HG03571 (cell line): ENCODE measurements at regions not wholly inside any gene's neighbourhood (a gene's known extent, or its start where the extent isn't known, plus 50 kb on each side); places are given as distances from the start of the nearest gene placed in this dataset.
"Not testable (repeated sequence)": the region's sequence is repeated elsewhere in the genome, so short reads cannot be mapped to it uniquely, and the experiment has no call there.

Experiments
- ATAC-seq: cut with Tn5 transposase; IDR thresholded peaks from one replicate; pipeline ENCODE4 v1.9.1; 2021; ENCODE audit not compliant: unreplicated experiment

DNA sequence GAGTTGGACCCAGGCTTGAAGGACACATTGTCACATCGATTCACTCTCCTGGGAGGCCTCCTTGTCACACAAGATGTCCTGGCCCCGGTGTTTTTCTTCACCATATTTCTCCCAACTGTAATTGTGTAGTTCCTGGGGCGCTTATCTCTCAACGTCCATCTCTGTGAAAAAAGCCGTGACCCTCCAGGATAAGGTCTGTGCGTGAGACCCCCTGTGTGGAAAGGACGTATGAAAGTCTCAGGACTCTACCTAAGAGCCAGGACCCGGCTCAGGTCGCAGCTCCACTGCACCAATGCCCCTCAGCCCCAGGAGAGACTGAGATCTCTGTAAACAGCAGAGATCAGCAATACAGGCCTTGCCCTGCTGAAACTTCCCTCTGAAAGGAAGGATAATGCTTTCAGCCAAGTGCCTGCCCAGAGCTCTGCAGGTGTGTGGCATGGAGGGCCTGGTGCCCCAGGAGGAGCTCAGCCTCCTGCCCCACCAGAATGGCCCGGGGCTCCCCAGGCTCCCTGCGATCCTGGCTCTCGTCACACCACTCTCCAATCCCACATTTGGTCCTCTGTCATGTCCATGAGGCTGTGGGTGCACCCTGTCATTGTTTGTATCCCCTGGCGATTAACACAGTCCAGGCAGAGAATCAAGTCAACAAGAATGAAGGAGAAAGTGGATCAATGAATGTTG, 119.2 kb upstream of the TMEM45B start:
- ATAC-seq, result no peak

- no peak for ATAC-seq
Measured at GRCh38 chr11:129698212-129698611, 117.4 kb upstream of the TMEM45B start.

GRCh38 chr11:129699711-129700304, 115.8 kb upstream of the TMEM45B start:
- ATAC-seq, result no peak

- ATAC-seq, result no peak
Measured at GRCh38 chr11:129700701-129701100, 114.9 kb upstream of the TMEM45B start.

- no peak for ATAC-seq
Measured at GRCh38 chr11:129701706-129702105, 113.9 kb upstream of the TMEM45B start.

DNA sequence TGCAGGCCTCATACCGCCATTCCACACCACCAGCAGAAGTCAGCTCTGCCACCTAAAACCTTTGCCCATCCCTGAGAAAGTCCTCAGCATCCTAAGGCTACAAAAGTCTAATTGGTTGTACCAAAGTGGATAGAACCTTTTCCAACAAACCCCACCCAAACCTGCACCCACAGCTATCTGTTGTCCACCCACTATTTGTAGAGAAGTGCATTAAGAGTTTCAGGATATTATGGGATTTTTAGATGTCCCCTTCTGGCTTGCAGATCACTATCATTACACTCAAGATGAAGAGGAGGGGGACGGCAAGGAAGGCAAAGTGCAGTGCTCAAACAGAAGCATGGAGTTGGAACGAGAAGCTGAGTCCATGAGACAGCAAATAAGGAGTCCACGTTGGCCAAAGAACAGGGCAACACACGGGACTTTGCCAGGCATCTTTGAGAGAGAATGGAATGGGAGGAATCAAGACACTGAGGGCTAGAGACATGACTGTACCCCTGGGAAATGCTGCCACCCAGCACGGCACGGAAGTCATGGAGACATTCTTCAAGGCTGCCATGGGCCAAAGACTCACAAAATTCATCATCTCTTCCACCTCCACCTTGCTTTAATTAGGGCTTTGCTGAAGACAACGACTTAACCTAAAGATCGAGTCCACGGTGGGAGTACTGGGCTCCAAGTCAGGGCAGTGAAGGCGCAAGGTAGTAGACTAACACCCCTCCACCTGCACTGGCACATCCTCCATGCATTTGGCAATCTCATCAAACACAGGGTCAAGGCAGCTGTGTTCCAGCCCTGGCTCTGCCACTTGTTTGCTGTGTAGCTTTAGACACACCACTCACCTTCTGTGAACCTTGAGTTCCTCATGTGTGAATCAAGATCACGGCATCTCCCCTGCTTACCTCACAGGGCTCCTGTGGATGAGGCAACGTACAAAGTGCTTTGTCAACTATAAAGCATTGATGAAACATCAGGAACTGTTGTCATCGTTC, 112.9 kb upstream of the TMEM45B start:
- ATAC-seq, result no peak

DNA sequence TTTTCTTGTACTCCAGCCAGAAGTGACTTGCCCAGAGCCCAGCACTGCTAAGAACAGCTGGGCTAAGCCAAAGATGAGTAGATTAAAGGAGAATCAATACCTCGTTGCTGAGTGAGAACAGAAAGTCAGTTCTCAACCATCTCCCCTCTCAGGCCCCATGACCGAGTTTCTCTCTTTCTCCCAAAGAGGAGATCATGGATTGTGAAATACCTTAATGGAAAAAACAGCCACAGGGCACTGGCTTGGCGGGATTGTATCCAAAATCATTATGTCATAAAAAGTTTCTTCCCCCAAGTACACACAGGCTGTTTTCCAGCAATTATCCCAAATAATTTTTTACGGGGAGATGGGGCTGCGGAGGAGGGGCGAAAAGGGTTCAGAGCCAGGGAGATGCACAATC, 111.8 kb upstream of the TMEM45B start:
- ATAC-seq, result no peak

DNA sequence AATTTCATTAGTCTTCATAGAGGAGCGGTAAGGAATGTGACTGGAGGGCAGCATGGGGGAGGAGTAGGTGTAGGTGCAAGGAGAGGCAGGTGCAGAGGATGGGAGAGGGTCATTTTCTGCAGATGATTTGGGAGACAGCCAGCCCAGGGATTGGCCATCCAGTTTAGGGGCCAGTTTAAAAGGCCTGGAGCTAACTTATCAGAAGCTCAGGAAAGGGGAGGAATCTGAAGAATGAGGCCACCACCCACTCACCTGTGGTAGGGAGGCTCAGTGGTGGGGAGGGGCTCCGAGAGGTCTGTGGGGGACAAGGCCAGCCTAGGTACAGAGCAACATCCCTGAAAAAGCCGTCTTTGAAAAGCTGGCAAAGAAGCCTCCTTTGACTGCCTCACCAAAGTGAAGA, 110.8 kb upstream of the TMEM45B start:
- ATAC-seq, result no peak

GRCh38 chr11:129705341-129705740, 110.3 kb upstream of the TMEM45B start:
- no peak for ATAC-seq

- ATAC-seq, result no peak
Measured at GRCh38 chr11:129705933-129706332, 109.7 kb upstream of the TMEM45B start.

DNA sequence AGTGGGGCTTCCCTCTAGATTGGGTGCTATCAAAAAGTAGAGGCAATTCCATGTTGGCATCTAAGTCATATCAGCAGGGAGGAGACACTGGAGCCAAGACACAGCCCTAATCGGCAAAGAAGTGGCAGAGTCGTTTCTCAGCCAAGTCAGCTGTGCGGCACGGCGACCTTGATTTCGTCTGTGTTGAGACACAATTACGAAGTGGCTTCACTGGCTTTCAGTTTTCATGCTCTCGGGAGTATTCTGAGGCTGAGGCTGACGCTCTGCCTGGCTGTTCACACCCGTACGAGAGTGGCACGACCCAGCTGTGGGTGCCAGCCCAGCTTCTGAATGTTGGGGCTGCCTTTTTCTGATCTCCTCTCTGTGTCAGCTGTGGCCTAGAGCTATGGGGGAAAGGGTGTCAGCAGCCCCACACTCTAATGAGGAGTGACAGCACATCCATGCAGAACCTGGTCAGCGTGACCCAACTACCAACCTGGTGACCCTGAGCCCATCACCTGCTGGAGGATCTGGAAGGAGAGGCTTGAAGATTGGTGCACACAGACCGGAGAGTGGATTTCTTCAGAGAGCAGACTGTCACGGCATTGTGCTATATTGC, 105.7 kb upstream of the TMEM45B start:
- ATAC-seq, result no peak

- ATAC-seq, result no peak
Measured at GRCh38 chr11:129710423-129710822, 105.2 kb upstream of the TMEM45B start.

DNA sequence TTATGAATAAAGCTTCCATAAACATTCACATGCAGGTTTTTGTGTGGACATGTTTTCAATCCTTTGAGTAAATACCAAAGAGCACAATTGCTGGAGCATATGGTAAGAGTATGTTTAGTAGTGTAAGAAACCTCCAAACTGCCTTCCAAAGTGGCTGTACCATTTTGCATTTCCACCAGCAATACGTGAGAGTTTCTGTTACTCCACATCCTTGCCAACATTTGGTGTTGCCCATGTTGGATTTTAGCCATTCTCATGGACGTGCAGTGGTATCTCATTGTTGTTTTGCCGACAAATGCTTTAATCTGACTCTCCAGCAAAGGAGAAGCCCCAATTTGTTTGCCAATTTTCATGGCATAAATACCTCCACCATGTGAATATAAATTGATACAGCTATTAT, 103.9 kb upstream of the TMEM45B start:
- no peak for ATAC-seq

- not testable (repeated sequence) for ATAC-seq
Measured at GRCh38 chr11:129712486-129713240, 103.0 kb upstream of the TMEM45B start.

- no peak for ATAC-seq
Measured at GRCh38 chr11:129719037-129719436, 96.6 kb upstream of the TMEM45B start.

DNA sequence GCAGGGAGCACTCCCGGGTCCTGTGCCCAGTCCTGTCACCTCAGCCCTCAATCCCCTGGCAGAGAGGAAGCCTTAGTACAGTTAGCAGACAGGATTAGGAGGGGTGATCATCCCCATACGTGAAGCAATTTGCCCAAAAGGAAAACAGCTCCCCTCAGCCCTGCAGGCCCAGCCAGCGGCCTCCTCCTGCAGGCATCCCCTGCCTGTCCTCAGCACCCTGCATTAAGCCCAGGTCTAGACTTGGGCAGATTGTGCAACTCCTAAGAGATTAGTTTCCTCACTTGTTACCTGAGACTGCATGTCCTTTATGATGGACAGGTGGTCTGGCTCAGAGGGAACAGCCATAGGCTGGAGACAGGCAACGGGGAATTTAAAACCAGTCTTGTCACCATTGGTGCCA, 95.5 kb upstream of the TMEM45B start:
- ATAC-seq, result no peak

GRCh38 chr11:129720994-129721393, 94.7 kb upstream of the TMEM45B start:
- ATAC-seq, result no peak

- ATAC-seq, result no peak
Measured at GRCh38 chr11:129721685-129722084, 94.0 kb upstream of the TMEM45B start.

DNA sequence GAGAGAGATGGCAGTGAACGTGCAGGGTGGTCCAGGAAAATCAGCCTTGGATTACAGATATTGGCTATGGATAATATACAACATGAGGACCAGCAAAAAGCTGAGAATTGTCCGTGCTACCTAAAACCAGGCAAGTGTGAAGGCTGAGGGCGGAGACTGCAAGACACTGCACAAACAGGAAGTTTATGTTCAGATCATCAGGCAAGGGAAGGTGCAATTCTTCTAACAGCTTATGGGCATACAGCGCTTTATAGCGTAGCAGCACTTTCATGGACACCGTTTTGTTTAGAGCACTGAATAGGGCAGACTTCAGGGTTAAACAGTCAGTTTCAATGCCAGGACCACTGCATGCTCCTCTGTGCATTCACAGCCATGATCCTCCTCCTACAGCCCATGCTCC, 93.1 kb upstream of the TMEM45B start:
- no peak for ATAC-seq

GRCh38 chr11:129723146-129723760, 92.4 kb upstream of the TMEM45B start:
- ATAC-seq, result no peak
